HG02678 (cell line): ENCODE measurements at regions not wholly inside any gene's neighbourhood (a gene's known extent, or its start where the extent isn't known, plus 50 kb on each side); places are given as distances from the start of the nearest gene placed in this dataset.
A peak's percentile ranks its signal among the peaks of the same experiment; 100 is the strongest.

Experiments used
- ATAC-seq: cut with Tn5 transposase; IDR thresholded peaks from one replicate; pipeline ENCODE4 v1.9.1; 2021; ENCODE audit warnings: mild to moderate bottlenecking, moderate library complexity; ENCODE audit not compliant: unreplicated experiment

DNA sequence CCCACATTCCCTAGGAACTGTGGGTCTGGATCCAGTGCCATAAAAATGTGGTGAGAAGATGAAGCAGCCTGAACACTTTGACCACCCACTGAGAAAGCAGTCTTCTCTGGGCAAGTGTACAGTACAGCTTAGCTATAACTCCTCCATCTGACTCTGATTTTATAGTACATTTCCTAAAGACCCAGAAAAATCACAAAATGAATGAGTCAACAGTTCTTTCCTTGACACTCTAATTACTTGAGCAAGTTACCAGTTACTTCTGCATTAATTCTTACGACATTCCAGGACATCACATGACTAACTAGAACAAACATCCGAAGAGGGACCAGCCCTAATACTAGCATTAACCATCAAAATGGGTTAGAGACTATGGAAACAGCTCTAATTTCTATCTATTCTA is 148.1 kb upstream of the PEX5L start:
- no peak for ATAC-seq

DNA sequence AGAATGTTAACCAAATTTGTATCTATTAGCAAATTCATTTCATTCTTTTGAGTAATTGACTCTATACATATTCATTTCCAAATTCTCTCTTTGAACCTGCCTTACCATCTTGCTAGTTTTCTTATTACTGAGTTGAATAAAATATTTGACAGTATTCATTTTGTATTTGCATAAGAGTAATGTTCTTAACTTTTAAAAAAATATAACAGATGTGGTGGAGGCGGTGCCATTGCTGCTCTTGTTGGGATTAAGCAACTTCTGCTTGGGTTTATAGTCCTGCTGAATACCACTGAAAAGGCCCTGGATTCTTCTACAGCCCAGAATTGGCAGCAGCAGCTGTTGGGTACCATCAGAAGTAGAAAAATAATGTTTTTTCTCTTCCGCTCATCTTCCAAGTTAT is 148.9 kb upstream of the PEX5L start:
- ATAC-seq: no peak

DNA sequence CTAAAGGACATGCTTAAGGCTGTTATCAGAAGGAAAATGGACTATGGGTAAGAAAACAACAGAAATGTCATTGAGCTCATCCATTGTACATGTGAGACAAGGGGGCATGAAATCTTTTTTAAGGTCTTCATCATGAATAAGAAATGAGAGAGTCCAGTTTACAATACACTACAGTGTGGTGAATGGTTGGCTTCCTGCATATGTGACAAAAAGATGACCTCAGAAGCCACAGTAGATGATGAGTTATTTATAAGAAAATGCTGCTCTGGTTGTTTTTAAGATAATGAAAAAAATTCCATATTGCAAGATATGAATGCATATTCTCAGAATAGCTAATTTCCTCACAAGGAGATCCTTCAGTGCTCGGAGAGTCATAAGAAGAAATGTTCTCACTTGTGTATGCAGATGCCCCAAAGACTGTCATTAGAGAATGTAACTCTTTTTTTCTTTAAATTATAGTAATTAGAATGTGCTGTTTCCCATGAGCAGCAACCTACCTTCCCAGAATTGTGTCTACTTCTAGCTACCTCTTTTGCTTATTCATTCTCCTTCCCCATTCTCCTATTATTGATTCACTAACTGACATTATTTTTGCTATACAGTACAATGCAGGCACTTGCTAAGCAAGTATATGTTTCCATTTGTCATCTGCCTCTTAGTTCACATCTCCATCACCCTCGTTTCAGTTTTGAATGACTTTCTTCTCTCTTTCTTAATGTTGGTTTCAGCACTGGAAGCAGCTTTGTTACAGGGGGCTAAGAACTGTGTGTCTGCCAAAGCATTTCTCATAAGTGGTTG is 152.0 kb upstream of the PEX5L start:
- ATAC-seq: peak; percentile 73

DNA sequence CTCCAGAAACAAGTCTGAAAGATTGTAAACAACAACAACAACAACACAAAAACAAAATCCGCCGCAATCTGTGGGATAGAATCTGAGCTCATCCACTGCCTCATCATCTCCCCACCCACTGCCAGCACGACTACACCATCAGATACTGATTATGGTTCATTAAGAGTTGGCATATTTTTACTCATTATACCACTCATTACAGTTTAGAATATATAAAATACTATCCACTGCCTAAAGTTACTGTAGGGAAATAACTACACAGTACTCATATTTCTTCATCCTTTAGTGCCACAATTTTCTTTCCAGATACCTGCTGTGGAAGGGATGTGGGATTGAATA is 152.5 kb upstream of the PEX5L start:
- no peak for ATAC-seq

DNA sequence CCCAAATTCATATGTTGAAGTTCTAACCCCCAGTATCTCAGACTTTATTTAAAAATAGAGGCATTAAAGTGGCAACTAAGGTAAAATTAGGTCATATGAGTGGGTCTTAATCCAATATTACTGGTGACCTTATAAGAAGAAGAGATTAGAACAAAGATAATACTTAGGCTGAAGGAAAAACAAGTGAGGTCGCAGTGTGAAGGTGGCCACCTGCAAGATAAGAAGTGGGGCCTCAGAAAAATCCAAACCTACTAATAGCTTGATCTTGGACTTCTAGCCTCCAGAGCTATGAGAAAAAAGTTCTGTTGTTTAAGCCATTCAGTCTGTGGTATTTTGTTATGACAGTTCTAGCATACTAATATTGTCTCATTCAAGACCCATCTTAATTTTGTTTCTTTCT is 159.9 kb upstream of the PEX5L start:
- ATAC-seq: no peak

DNA sequence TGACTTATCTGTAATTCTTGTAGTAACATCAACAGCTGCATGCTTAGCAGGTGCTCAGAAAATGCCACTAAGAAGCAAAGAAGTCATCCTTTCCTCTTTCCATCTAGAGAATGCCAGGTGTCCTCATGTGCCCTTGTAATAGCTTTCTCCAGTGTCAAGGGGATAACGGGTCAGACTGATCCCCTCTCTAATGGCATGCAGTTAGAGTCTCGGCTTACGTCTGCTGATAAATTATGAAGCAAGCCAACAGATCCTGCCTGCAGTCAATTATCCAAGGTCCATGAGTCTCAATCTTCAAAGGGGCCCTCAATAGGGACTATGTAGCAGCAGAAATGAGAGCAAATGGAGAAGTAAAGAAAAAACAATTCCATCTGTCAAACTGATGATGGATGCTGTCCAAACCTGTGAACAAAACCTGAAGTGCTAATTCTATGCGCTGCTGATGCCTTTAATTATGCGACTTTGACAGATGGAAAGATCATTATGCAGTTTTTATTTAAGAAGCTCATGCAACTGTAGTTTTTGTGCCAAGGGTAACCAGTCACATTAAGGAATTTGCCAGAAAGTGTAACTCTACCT is 162.8 kb upstream of the PEX5L start:
- ATAC-seq: no peak

DNA sequence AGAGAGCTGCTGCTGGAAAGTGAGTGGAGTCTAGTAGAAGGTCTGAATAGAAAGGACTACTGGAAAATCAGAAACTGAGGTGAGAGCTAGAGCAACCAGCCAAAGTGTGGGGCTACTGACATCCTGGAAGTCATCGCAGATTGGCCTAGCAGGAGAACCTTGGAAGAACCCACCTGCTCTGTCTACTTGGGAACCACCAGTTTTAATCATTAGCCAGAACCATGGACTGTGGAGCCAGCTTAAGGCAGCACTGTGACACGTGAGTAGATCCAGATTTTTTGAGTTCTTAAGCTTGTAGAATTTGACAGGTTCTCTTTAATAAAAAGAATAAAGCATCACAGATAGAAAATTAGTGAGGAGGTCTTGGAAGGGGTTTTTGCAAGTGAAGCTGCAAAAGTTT is 179.1 kb upstream of the PEX5L start:
- ATAC-seq: no peak

DNA sequence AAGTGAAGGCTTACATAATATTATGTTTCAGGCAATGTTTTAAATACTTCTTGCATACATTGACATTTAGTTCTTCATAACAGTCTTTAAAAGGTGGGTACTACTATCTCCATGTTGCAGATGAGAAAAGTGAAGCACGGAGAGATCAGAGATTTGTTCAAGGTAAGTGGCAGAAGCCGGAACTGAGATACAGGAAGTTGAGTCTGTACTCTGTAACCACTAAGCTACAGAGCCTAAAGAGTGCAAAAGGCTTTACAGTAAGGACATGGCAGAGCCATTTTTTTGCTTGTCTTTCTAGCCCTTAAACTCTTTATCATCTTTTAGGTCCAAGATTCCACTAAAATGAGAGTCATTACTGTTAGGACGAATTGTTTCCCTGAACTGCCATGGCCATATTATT is 186.5 kb upstream of the PEX5L start:
- no peak for ATAC-seq

DNA sequence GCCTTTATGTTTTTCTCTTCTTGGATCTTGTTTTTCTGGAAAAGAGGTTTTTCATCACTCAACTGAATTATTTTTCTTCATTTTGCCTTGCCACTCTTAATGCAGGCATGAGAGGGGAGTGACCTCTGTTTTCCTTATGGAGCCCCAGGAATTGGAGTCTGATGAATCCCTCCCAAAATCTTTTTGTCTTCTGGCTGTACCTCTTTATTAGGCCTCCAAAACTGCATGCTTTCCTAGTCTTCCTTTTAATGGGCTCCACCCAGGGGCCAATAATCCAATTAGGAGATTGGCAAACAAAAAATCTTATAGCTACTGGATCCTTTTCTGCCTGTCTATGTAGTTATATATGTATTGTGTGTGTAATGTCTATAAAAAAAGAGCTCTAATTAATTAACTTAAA is 192.4 kb upstream of the PEX5L start:
- ATAC-seq: no peak

DNA sequence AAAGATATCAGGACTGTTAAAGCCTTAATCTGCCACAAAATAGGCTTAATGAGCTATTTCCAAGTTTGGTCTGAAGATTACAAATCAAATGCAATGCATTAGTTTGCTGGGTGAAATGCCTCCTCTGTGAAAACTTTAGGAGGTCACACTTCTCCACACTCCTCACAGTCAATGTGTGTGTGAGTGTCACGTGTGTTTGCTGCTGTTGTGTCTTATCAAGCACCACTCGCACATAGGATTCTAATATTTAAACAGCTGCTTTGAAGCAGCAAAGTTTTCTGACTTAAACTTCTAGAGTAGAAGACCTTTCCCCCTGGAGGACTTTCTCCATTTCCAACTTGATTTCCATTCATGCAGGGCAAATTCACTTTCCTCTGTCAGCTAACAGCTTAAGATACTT is 203.2 kb upstream of the PEX5L start:
- no peak for ATAC-seq

DNA sequence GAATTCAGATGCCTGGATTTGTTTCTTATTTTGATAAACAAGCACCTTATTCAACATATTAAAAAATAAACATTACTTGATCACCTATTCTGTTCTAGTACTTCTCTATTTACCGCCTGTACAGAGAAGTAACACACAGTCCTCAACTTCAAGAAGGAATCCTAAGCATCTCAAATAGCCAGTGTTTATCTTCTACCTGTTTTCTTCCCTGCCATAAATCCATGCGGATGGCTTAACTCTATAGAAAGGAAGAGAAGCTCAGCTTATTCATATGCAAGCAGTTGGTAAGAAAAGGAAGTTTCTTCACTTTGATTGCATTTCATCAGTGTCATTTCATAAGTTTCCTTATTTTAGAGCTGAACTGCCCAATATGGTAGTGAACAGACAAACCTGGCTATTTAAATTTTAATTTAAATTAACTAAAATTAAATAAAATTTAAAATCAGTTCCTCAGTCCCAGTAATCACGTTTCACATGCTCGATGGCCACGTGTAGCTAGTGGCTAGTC is 210.0 kb upstream of the PEX5L start:
- ATAC-seq: no peak

DNA sequence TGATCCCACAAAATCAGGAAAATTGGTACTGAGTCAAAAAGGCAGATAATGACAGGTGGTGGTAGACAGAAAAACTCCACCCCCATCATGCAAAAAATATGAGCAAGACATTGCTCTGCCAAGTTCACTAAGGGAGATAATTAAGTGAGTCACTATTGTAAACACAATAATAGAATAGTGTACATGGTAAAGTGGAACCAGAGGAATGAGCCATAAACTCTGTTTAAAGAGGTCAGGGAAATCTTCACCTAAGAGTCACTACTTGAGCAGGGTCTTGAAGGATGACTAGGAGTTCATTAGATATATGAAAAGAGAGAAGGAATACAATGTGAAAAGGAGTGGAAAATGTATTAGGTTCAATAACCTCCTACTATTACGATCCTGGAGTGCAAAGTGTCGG is 213.4 kb upstream of the PEX5L start:
- no peak for ATAC-seq

DNA sequence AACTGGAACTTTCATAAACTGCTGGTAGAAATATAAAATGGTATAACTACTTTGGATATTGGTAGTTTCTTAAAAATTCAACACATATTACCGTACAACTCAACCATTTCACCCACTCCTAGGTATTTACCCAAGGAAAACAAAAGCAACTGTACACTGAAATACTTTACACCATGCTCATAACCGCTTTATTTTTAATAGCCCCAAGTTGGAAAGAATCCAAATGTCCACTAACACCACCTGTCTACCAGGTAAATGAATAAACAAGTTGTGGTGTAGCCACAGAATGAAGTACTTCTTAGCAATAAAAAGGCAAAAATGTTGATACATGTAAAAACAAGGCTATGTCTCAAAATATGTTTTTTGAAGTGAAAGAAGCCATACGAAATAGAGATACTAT is 215.9 kb upstream of the PEX5L start:
- ATAC-seq: no peak

DNA sequence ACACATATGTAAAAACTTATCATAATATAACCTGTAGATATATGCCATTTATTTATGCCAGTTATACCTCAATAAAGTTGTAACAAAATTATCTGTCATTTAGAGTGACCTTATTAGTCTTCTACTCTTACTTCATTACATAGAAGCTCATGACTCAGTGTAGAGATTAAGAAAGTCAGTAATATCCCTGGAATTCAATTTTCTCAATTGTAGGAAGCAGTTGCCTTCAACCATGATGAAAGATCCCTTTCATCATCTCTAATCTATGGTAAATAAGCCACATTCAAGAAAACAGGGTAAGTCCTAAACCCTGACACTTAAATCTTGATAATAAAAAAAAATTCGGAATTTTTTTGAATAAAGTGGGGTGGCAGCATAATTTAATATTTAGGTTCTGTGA is 216.5 kb upstream of the PEX5L start:
- ATAC-seq: no peak

DNA sequence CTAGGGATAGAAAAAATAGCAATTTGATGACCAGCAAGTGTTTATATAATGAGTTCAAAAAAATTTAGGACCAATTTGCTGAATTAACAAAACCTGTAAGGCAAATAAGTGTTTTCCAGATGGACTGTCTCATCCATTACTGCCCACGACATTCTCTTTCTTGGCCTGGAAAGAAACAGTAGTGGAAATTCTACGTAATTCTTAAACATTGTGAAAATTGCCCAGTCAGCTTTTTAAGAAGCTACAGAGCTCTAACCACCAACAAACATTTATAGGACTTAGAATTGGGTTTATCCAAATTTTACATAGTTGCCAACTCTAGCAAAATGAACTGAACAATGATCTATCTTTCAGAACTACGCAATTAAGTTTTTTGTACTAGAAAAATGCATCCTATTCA is 227.7 kb upstream of the PEX5L start:
- no peak for ATAC-seq

DNA sequence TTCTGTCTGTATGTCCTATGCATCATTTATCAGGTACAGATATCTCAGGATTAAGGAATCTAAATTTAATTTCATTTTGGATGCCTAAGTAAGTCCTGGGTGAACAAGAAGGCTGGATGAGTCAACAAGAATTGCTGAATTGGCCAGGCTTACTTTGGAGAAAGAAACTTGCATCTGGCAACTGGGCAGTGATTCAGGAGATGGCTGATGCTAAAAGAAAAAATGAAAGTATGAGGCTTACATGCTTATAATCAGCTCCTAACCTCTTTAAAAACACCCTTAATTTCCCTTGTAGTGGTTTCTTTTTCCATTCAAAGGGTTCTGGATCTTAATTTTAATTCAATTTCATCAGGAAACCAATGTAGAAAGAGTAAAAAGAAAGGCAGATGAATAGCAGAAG is 228.8 kb upstream of the PEX5L start:
- ATAC-seq: no peak

DNA sequence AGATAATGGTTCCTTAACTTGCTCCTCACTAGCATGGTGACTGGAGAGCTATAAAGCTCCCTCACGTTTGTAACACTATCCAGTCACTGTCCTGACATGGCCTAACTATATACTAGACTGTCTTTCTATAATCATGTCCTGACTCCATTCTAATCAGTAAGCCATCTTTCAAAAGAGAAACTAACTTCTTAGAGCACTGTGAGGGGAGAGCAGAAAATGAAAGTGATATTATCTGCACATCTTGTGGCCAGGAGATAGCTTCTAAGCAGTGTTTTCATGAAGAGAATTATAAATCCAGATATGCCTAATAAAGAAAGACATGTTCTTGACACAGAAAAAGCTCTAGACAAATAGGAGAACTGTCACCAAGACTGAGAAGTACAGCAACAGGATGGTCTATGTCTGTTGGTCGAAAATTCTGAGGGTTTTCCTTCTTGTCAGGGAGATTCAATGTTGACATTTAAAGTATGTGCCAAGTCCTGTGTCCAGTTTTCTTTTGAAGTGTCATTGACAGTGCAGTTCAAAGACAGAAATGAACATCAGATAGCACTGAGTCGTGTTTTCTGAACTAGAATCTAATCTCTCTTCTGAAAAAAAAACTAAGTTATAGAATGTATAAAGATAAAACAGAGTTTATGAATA is 230.6 kb upstream of the PEX5L start:
- peak; percentile 100 for ATAC-seq

DNA sequence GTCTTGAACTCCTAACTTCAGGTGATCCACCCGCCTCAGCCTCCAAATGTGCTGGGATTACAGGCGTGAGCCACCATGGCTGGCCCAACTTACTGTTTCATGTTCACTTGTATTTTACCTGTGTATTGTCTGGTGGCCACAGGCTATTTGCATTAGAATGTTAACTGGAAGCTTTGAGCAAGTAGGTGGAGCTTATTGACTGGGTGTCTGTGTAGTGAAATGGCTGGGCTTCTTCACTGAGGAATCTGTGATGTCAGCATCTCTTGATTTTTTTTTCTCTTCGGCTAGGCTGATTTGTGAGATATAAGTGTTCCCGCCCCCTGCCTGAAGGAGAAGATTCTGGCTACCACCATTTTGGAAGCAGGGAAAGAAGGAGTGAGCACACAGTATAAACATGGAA is 237.8 kb upstream of the PEX5L start:
- ATAC-seq: no peak

DNA sequence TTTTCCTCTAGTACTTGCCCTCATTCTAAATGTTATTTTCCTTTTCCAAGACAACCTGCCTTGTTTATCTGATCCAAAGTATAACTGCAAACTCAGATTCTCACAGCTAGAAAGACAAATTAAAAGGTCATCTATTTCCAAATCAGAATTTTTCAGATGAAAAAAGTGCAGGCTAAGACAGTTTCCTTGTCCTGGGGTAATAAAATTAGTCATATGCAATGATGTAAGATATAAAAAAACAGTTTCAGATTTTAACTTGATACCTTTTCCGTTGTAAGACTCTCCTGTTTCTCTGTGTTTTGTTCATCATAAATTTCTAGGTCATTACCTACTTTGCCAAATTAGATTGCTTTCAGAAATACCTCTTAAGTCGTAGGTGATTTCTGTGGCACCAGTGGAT is 238.4 kb upstream of the PEX5L start:
- no peak for ATAC-seq

DNA sequence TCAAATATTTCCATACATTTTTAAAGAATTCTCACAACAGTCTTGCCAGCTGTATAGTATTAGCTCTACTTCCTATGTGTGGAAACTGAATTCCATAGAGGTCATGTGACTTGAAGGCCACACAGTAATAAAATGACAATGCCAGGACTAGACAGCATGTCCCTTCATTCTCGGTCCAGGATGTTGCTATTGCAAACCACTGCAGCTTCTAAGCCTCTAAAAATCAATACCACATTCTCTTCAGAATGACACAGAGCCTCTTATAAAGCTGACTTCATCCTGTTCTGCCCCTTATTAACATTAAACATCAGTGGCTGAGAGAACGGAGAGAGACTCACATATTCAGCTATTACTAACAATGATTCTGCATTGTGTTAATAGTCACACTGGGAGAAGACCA is 240.3 kb upstream of the PEX5L start:
- no peak for ATAC-seq

DNA sequence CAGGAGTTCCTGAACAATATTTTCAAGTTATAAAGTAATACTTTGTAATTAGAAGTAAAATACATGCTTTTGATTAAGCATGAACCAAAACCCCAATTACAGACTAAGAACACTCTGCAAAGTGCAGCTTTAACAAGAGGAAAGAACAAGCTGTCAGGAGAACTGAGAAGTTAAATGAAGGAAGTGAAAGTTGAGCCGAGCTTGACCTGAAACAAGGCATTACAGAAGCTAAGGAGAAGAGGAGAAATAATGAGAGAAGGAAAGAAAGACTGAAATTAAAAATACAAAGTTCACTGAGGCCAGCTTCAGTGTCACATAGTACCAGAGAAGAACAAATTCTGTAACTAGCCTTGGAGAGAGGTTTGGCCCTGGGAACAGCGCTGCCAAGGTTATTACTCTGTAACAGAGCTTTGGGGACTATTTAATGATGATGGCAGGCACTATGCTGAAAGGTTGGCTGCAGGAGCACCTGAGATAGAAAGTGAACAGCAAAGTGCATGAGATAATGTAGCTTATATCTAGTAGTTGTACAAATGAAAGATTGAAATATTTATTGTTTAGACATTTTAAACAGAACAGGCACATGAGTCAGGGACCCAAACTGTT is 241.9 kb upstream of the PEX5L start:
- peak; percentile 96 for ATAC-seq

DNA sequence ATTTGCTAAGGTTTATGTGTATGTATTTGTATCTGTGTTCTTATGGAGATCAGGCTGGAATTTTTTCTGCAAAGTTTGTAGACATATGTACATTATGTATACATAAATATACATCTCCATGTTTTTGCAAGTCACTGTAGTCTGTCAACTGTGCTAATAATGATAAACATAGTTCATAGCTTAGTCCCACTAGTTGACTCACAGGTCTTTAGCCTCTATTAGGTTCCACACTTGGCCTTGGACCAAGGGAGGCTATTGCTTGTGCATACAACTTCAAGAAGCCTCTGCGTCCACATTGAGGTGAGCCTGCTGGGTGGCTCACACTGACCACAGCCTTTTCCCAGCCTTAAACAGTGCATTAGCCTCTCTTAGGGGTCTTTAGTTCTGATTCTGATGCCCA is 243.8 kb upstream of the PEX5L start:
- ATAC-seq: no peak
